ENCODE measurements at regions not wholly inside any gene's neighbourhood (a gene's known extent, or its start where the extent isn't known, plus 50 kb on each side); places are given as distances from the start of the nearest gene placed in this dataset.

GRCh38 chr20:60857708-60858107 is 394.4 kb upstream of the CDH4 start:
- H3K27me3 ChIP-seq (ENCODE audit: insufficient read depth, low read length) = no peaks in the 10 kb centered on the region
- no peak overlapping the region for H3K4me3 Mint-ChIP-seq (ENCODE audit: unreplicated experiment)
- DNase-seq (ENCODE audit: low read depth) (peak; percentile 57), FAIRE-seq (peak; percentile 23)
- no peak for TF ChIP-seq EZH2 (IDR thresholded peaks at IDR 0.05; ENCODE audit: insufficient read depth, low read length)
- no peak for TF ChIP-seq CTCF (IDR thresholded peaks at IDR 0.05; ENCODE audit: insufficient read depth, low read depth, low read length)
- H3K36me3 ChIP-seq (ENCODE audit: insufficient read depth, low read length) = no peaks in the 10 kb centered on the region
- H3K36me3 Mint-ChIP-seq (ENCODE audit: low read depth, unreplicated experiment) = no peaks in the 10 kb centered on the region
- no peak overlapping the region for H3K9ac ChIP-seq (ENCODE audit: low read length)
- peak overlapping the region; percentile 39 for H2AFZ ChIP-seq (ENCODE audit: low read depth, low read length)
- H3K4me1 Mint-ChIP-seq (ENCODE audit: low read depth, unreplicated experiment) = peaks cover 10% of the 10 kb centered on the region
- H3K4me1 ChIP-seq (ENCODE audit: insufficient read depth, low read length) = peaks cover 5% of the 10 kb centered on the region
- no peak overlapping the region for H3K27ac ChIP-seq (ENCODE audit: low read depth, low read length)
- no peaks in the 10 kb centered on the region for H3K79me2 ChIP-seq (ENCODE audit: insufficient read depth, low read length)
- no peaks in the 10 kb centered on the region for H3K27me3 Mint-ChIP-seq (ENCODE audit: low read depth, unreplicated experiment)
- H3K9me3 Mint-ChIP-seq (ENCODE audit: unreplicated experiment) = peaks cover 8% of the 10 kb centered on the region
- peak overlapping the region; percentile 97 for H3K27ac Mint-ChIP-seq (ENCODE audit: unreplicated experiment)
- H3K4me2 ChIP-seq (ENCODE audit: low read length) = peak overlapping the region; percentile 24
- no peak overlapping the region for H3K4me3 ChIP-seq (ENCODE audit: insufficient read depth, low read depth, low read length)
- no peaks in the 10 kb centered on the region for H3K9me3 ChIP-seq (ENCODE audit: insufficient read depth, low read depth, low read length)
- H4K20me1 ChIP-seq (ENCODE audit: insufficient read depth, low read length) = no peaks in the 10 kb centered on the region

- Mint-ChIP-seq H3K27me3 (ENCODE audit: low read depth, unreplicated experiment) (no peaks in the 10 kb centered on the region), H3K9me3 (ENCODE audit: unreplicated experiment) (no peaks in the 10 kb centered on the region), H3K27ac (ENCODE audit: unreplicated experiment) (no peak overlapping the region), H3K4me1 (ENCODE audit: low read depth, unreplicated experiment) (peaks cover 6% of the 10 kb centered on the region), H3K36me3 (ENCODE audit: low read depth, unreplicated experiment) (no peaks in the 10 kb centered on the region), H3K4me3 (ENCODE audit: unreplicated experiment) (no peak overlapping the region)
- DNase-seq (ENCODE audit: low read depth) (no peak), FAIRE-seq (no peak)
- TF ChIP-seq EZH2 (IDR thresholded peaks at IDR 0.05; ENCODE audit: insufficient read depth, low read length) = no peak
- H3K79me2 ChIP-seq (ENCODE audit: insufficient read depth, low read length) = no peaks in the 10 kb centered on the region
- H3K4me3 ChIP-seq (ENCODE audit: insufficient read depth, low read depth, low read length) = no peak overlapping the region
- peaks cover under 1% of the 10 kb centered on the region for H3K4me1 ChIP-seq (ENCODE audit: insufficient read depth, low read length)
- no peaks in the 10 kb centered on the region for H3K9me3 ChIP-seq (ENCODE audit: insufficient read depth, low read depth, low read length)
- no peak overlapping the region for H2AFZ ChIP-seq (ENCODE audit: low read depth, low read length)
- no peaks in the 10 kb centered on the region for H4K20me1 ChIP-seq (ENCODE audit: insufficient read depth, low read length)
- no peak overlapping the region for H3K27ac ChIP-seq (ENCODE audit: low read depth, low read length)
- H3K9ac ChIP-seq (ENCODE audit: low read length) = no peak overlapping the region
- H3K36me3 ChIP-seq (ENCODE audit: insufficient read depth, low read length) = no peaks in the 10 kb centered on the region
- no peak overlapping the region for H3K4me2 ChIP-seq (ENCODE audit: low read length)
- no peaks in the 10 kb centered on the region for H3K27me3 ChIP-seq (ENCODE audit: insufficient read depth, low read length)
These were observed 389.5 kb upstream of the CDH4 start for GRCh38 chr20:60862601-60863000.

GRCh38 chr20:60863548-60863947 is 388.5 kb upstream of the CDH4 start:
- no peaks in the 10 kb centered on the region for H3K79me2 ChIP-seq (ENCODE audit: insufficient read depth, low read length)
- Mint-ChIP-seq H3K4me3 (ENCODE audit: unreplicated experiment) (no peak overlapping the region), H3K4me1 (ENCODE audit: low read depth, unreplicated experiment) (no peaks in the 10 kb centered on the region), H3K36me3 (ENCODE audit: low read depth, unreplicated experiment) (no peaks in the 10 kb centered on the region), H3K27ac (ENCODE audit: unreplicated experiment) (no peak overlapping the region), H3K27me3 (ENCODE audit: low read depth, unreplicated experiment) (peaks cover 5% of the 10 kb centered on the region), H3K9me3 (ENCODE audit: unreplicated experiment) (no peaks in the 10 kb centered on the region)
- H3K9me3 ChIP-seq (ENCODE audit: insufficient read depth, low read depth, low read length) = no peaks in the 10 kb centered on the region
- TF ChIP-seq CTCF (IDR thresholded peaks at IDR 0.05; ENCODE audit: insufficient read depth, low read depth, low read length) (no peak), EZH2 (IDR thresholded peaks at IDR 0.05; ENCODE audit: insufficient read depth, low read length) (no peak)
- no peak overlapping the region for H3K4me3 ChIP-seq (ENCODE audit: insufficient read depth, low read depth, low read length)
- no peak overlapping the region for H3K4me2 ChIP-seq (ENCODE audit: low read length)
- no peak for DNase-seq (ENCODE audit: low read depth)
- no peaks in the 10 kb centered on the region for H3K36me3 ChIP-seq (ENCODE audit: insufficient read depth, low read length)
- H3K27ac ChIP-seq (ENCODE audit: low read depth, low read length) = no peak overlapping the region
- H2AFZ ChIP-seq (ENCODE audit: low read depth, low read length) = no peak overlapping the region
- H3K4me1 ChIP-seq (ENCODE audit: insufficient read depth, low read length) = no peaks in the 10 kb centered on the region
- H3K9ac ChIP-seq (ENCODE audit: low read length) = no peak overlapping the region
- H4K20me1 ChIP-seq (ENCODE audit: insufficient read depth, low read length) = no peaks in the 10 kb centered on the region
- H3K27me3 ChIP-seq (ENCODE audit: insufficient read depth, low read length) = no peaks in the 10 kb centered on the region
- no peak for FAIRE-seq

Data from astrocyte (in vitro differentiated cells and primary cell).